DMS53 treated with DMSO at 0.1 percent for 48 hours (cell line): ENCODE measurements at regions not wholly inside any gene's neighbourhood (a gene's known extent, or its start where the extent isn't known, plus 50 kb on each side); places are given as distances from the start of the nearest gene placed in this dataset.

Experiments
- DNase-seq: peaks from one replicate; lab custom pipeline; 2025; ENCODE audit not compliant: unreplicated experiment; lab: John Stamatoyannopoulos, UW

DNA sequence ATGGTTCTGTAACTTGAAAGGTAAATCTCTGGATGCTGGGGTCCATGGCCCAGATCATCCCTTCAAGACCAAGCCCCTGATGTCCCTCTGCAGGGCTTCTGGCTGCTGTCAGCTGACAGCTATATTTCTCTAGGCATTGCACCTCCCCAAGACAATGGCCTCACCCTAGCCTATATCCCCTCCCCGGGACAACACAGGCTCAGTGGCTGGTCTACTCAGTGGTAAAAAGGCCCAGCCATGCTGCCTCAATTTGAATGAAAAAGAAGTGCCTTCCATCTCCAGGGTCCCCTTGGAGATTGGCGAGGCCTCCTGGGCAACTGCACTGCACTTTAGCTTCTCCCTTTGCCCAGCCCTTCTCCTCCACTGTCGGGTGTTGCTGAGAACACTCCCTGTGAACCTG, 602.8 kb downstream of the CDH26 start:
- DNase-seq: no peak

GRCh38 chr20:60565083-60565482, 606.9 kb downstream of the CDH26 start:
- no peak for DNase-seq

DNA sequence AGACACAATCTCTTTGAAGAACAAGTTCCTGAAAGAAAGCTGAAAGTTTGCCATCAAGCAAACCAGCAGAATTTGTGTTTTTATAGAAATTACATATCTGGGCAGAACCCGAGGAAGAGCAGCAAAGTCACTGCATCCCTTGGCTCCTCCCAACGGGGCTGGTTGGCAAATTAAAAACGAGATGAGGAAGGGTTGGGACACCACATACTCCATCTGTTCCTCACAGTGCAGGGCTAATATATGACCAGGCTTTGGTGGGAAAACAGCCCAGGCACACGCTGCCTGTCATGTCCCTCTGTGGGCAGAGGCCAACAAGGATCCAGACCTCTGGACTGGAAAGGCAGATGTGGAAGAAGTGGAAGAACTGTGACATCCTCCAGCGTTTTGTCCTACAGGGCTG, 607.3 kb downstream of the CDH26 start:
- no peak for DNase-seq

GRCh38 chr20:60569116-60569515, 610.9 kb downstream of the CDH26 start:
- DNase-seq: no peak

- DNase-seq: no peak
Observed at GRCh38 chr20:60570481-60571277, 612.5 kb downstream of the CDH26 start.

DNA sequence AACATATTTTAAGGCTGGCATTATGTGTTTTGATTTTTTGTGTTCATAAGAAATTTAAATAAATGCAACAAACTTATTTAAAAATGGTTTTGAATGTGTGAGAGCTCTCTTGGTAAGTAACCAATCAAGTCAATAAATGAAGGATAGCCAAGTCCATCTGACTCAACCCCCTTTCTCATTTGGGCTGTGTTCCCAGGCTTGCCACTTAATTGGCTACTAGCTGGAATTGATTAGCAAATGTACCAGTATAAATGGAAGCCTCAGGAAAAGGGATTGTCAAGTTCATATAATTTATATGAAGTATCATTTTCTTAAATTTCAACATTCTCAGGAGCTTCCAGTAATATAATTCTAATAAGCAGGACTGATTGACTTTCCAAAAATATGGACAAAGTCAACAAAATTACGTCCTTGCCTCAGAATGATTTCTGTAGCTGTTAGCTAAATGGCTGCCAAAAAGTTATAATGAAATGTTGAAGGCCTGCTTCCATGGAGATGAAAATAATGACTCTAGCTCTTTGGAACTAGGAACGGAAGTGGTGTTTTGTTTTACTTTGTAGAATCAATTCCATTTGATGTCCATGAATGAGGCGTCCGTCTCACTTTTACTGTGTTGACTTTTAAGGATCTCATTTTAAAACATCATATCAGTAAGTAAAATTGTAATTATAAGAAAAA, 614.9 kb downstream of the CDH26 start:
- DNase-seq: no peak

DNA sequence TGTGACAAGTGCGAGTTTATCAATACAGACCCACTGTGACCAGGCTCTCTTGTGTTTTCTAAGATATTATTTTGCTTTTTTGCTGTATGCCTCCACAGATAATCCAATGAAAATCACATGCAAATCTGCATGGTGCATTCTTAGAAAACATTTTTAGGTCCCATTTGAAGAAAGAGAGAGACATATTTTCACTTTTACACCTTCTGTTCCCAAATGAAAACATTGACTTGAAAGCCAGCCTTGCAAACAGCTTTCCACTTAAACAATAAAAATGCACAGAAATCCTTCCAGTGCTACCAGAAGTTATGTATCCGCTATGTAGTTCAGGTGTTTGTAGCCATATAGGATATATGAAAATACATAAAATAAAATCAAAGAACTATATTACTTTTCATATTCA, 618.0 kb downstream of the CDH26 start:
- DNase-seq: no peak

DNA sequence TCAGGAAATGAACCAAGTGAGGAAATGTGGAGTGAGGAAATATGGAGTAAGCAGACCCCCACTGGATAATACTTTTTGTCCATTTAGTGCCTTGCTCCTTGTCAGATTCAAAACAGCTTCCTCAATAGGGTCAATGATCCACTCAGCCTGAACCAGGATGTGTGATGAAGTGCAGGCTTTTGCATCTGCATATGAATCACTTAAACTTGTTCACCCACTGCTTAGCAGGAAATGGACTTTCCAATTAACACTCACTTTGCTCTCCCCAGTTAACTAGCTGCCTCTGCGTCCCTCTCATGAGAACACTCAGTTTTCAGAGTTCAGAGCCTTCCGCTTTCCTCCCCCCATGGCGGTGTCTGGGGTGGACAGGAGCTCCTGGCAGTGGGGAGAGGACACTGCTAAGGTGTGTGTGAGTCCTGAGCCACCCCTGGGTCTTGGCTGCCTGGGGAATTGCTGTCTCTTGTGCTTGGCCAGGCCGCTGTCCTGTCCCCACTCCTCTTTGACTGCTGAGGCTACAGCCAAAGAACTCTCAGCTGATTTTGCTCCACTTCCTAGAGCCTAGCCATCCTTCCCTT, 621.8 kb downstream of the CDH26 start:
- DNase-seq: no peak

DNA sequence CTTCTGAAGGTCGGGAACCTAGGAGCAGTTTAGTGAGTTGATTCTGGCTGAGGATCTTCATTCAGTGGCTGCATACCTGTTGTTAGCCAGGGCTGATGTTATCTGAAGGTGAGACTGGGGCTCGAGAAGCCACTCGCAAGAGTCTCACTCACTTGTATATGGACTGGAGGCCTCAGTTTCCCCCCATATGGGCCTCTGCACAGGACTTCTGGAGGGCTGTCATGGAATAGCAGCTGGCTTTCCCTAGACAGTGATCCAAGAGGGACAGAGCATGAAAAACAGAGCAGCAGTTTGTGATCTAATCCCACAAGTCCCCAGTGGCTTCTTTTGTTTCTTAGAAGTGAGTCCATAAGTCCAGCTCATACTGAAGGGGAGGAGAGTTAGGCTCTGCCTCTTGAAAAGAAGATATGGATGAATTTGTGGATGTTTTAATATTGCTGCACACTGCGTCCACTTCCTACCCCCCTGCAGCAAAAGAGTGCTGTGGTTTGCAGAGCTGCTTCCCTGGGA, 623.4 kb downstream of the CDH26 start:
- DNase-seq: no peak

DNA sequence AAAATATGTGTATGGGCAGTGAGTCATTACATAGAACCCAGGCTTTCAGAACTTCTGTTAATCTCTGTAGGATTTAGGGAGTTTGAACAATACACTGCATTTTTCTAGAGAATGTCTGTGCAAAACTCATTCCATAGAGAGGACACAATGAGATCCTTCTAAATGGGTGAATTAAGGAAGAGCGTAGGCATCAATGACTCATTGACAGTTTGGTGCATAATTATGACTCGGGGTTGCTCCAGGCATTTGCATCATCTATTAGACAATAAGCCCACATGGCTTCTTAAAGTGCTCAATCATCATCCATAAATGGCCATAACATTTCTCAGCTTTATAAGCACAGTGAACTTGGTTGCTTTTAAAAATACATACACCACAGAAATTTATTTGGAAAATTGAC, 625.5 kb downstream of the CDH26 start:
- no peak for DNase-seq

- no peak for DNase-seq
Observed at GRCh38 chr20:60584221-60584620, 626.0 kb downstream of the CDH26 start.

- DNase-seq: no peak
Observed at GRCh38 chr20:60585651-60586050, 627.4 kb downstream of the CDH26 start.

GRCh38 chr20:60586269-60587050, 628.2 kb downstream of the CDH26 start:
- no peak for DNase-seq

GRCh38 chr20:60587986-60588385, 629.8 kb downstream of the CDH26 start:
- no peak for DNase-seq

DNA sequence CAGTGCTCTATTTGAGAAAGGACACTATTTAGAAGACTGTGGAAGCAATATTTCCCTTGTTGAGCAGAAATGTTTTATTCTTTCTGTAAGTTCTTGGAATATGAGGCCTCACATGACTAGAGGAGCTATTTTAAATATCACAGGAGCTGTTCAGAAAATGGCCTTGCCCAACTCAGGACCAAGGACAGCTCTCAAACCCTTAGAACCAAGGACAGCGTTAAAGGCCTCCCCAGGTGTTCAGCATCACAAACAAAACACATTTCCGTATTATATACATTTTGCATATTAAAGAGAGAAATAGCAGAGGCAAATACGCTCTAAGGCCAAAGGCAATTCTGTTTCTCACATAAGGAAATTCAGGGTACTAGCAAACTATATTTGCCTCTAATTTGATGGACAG, 631.4 kb downstream of the CDH26 start:
- DNase-seq: no peak

- DNase-seq: no peak
Observed at GRCh38 chr20:60591172-60591799, 633.1 kb downstream of the CDH26 start.

GRCh38 chr20:60598528-60598927, 640.3 kb downstream of the CDH26 start:
- no peak for DNase-seq

- DNase-seq: no peak
Observed at GRCh38 chr20:60599381-60599780, 641.2 kb downstream of the CDH26 start.

- DNase-seq: no peak
Observed at GRCh38 chr20:60600036-60600435, 641.8 kb downstream of the CDH26 start.

GRCh38 chr20:60624066-60624465, 628.0 kb upstream of the CDH4 start:
- no peak for DNase-seq
